Testis (tissue), 2 donors: ENCODE measurements at regions not wholly inside any gene's neighbourhood (a gene's known extent, or its start where the extent isn't known, plus 50 kb on each side); places are given as distances from the start of the nearest gene placed in this dataset.

ENCODE experiments used
- DNase-seq: peaks from one replicate; pipeline ENCODE4 v3.0.0-alpha.2; 2019
- H3K27ac ChIP-seq, 2 donors: fragments of 200-600 bp; sonication (generic); one replicate each; pipeline ENCODE4 v1.5.1; 2019
- H3K27me3 ChIP-seq: fragments of 200-600 bp; sonication (generic); one replicate; pipeline ENCODE4 v1.5.1; 2019
- H3K36me3 ChIP-seq: fragments of 200-600 bp; sonication (generic); one replicate; pipeline ENCODE4 v1.5.1; 2017; ENCODE audit warnings: low read depth; ENCODE audit errors: missing control alignments
- H3K4me1 ChIP-seq: fragments of 200-600 bp; sonication (generic); one replicate; pipeline ENCODE4 v1.5.1; 2019
- H3K4me3 ChIP-seq, 2 donors: fragments of 200-600 bp; sonication (generic); one replicate each; pipeline ENCODE4 v1.5.1; 2017 to 2019
- H3K9me3 ChIP-seq: fragments of 200-600 bp; sonication (generic); one replicate; pipeline ENCODE4 v1.5.1; 2017
- CTCF ChIP-seq, 3 experiments: fragments of 450-650 bp in 2 of 3; fragments of 200-600 bp in 1 of 3; sonication (generic) in 1 of 3; IDR thresholded peaks; one replicate each; pipeline ENCODE4 v1.5.1; 2016 to 2019; ENCODE audit warnings: antibody characterized with exemption in 3 of 3, mild to moderate bottlenecking in 2 of 3, moderate library complexity in 1 of 3
- POLR2A ChIP-seq: fragments of 450-650 bp; IDR thresholded peaks from one replicate; pipeline ENCODE4 v1.6.1; 2017; ENCODE audit warnings: antibody characterized with exemption, mild to moderate bottlenecking, moderate library complexity
- WGBS, 2 donors: methylation state at CpG; one replicate each; pipeline ENCODE4 v1.1.5; 2018; 5-methylcytosine and 5-hydroxymethylcytosine counted together
- intact Hi-C: fragments of 100-400 bp; cut with DNase I; formaldehyde crosslinking; loops from one replicate; pipeline ENCODE4 v1.15.1; 2023; ENCODE audit warnings: low total_unique reads

DNA sequence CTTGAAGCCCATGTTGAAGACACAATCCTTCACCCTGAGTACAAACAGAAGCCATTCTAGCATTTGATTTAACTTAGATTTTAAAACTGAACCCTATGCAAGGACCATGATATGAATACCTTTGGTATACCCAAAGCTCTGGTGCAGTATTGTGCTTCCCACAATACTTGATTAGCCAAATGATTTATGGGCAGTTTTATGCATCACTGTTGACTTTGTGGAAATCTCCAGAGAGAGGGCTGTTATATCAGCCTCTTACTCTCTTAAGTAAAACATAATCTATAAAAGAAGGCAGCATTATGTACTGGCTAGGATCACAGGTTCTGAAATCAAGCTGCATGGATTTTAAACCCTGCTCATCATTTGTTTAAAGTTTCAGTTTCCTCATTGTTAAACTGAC is 762.8 kb downstream of the EFNA5 start:
- TF ChIP-seq POLR2A, result no peak
- TF ChIP-seq CTCF (IDR thresholded peaks at IDR 0.05), result no peak
- no peaks in the 10 kb centered on the region for H3K4me1 ChIP-seq
- intact Hi-C loops, result no loop called here

GRCh38 chr5:106906199-106906598 is 764.5 kb downstream of the EFNA5 start:
- no peaks in the 10 kb centered on the region for H3K9me3 ChIP-seq
- H3K36me3 ChIP-seq, result no peaks in the 10 kb centered on the region
- no peak overlapping the region for H3K4me3 ChIP-seq
- H3K27ac ChIP-seq, result no peak overlapping the region
- DNase-seq, result no peak
- intact Hi-C loops, result no loop called here
- 91 to 93% methylated on average over 2 of the region's 2 CpGs for WGBS, 2 donors
- no peak for TF ChIP-seq POLR2A
- no peak for TF ChIP-seq CTCF (IDR thresholded peaks at IDR 0.05)
- H3K27me3 ChIP-seq, result no peaks in the 10 kb centered on the region
- H3K4me1 ChIP-seq, result no peaks in the 10 kb centered on the region

More for the DNA sequence above, 762.8 kb downstream of the EFNA5 start:
- no peak for DNase-seq
- Histone ChIP-seq H3K4me3 (no peak overlapping the region), H3K27ac (no peak overlapping the region), H3K36me3 (no peaks in the 10 kb centered on the region), H3K27me3 (no peaks in the 10 kb centered on the region), H3K9me3 (no peaks in the 10 kb centered on the region)

GRCh38 chr5:106894964-106895363 is 775.8 kb downstream of the EFNA5 start:
- Histone ChIP-seq H3K36me3 (no peaks in the 10 kb centered on the region), H3K27ac (no peak overlapping the region), H3K4me3 (no peak overlapping the region), H3K4me1 (no peaks in the 10 kb centered on the region), H3K27me3 (no peaks in the 10 kb centered on the region), H3K9me3 (no peaks in the 10 kb centered on the region)
- intact Hi-C loops, result no loop called here
- TF ChIP-seq CTCF (IDR thresholded peaks at IDR 0.05) (no peak), POLR2A (no peak)
- WGBS, 2 donors, result 56 to 63% methylated on average over 2 of the region's 2 CpGs
- DNase-seq, result no peak

DNA sequence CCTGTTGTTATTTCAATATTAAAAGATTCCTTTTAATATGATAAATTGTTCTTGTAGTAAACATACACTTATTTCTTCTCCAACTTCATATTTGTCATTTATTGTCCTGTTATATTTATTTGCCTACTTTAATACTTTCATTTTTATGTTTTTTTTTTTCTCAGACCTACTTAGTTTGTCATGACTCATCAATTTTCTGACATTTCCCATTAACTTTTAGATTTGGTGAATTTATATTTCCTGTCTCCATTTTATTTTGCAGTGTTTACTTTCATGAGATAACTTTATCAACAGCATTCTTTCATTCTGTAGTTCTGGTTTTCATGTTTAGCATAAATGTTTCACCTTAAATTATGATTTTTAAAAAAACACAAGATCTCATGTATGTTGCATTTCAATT is 788.7 kb downstream of the EFNA5 start:
- H3K4me3 ChIP-seq, result no peak overlapping the region
- intact Hi-C loops, result no loop called here
- TF ChIP-seq CTCF (IDR thresholded peaks at IDR 0.05), result no peak
- TF ChIP-seq POLR2A, result no peak
- H3K4me1 ChIP-seq, result no peaks in the 10 kb centered on the region
- H3K27me3 ChIP-seq, result no peaks in the 10 kb centered on the region
- no peaks in the 10 kb centered on the region for H3K36me3 ChIP-seq
- DNase-seq, result no peak
- no peaks in the 10 kb centered on the region for H3K9me3 ChIP-seq
- H3K27ac ChIP-seq, result no peak overlapping the region

DNA sequence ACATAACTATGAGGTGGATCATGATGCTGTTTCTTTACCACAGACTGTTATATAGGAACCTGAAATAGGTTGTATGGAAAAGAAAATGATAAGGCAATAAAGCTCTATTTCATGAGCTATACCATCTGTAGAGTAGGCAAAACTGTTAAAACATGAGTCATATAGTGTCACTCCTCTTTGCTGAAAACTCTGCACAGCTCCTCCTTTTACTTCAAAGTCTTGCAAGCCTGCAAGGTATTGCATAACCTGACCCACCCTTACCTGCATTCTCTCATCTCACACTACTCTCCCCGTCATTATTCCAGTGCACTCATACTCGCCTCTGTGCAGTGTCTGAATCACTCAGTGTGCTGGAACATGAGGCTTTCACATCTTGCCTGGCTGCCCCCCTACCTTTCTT is 790.1 kb downstream of the EFNA5 start:
- no peak for TF ChIP-seq POLR2A
- TF ChIP-seq CTCF (IDR thresholded peaks at IDR 0.05), result no peak
- no peaks in the 10 kb centered on the region for H3K27me3 ChIP-seq
- H3K4me3 ChIP-seq, result no peak overlapping the region
- H3K36me3 ChIP-seq, result no peaks in the 10 kb centered on the region
- intact Hi-C loops, result no loop called here
- no peaks in the 10 kb centered on the region for H3K9me3 ChIP-seq
- WGBS, 2 donors, result 93 to 97% methylated on average over 2 of the region's 2 CpGs
- no peaks in the 10 kb centered on the region for H3K4me1 ChIP-seq
- H3K27ac ChIP-seq, result no peak overlapping the region
- DNase-seq, result no peak
